ENCODE measurements at regions not wholly inside any gene's neighbourhood (a gene's known extent, or its start where the extent isn't known, plus 50 kb on each side); places are given as distances from the start of the nearest gene placed in this dataset.
"Not testable (repeated sequence)": the region's sequence is repeated elsewhere in the genome, so short reads cannot be mapped to it uniquely, and the experiment has no call there.

DNA sequence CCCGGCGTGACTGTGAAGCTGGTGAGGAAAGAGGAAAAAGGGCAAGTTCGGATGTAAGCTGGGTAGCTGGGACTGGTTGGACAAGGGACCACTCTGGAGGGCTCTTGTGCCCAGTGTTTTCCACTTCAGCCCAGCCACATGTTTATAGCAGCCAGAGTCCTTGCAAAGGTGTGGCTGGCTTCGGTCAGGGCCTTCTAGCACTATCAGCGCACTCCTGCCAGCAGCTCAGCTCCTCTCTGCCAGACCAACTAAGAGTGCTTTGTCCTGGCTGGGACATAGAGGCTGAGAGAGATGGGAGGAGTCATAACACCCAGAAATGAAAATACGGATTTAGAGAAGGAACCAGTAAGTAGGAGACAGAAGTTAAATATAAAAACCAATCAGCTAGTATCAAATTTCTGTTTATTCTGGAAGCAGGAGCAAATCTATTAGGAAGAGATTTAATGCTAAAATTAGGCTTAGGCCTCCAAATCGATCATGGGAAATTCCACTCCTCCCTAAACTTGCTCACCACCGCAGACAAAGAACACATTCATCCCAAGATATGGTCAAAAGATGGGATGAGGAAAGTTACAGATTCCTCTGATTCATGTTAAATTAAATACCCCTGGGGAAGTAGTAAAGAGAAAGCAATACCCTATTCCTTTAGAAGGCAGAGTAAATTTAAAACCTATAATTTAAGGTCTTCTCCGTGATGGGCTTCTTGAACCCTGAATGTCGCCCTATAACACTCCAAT is 135.0 kb downstream of the RALA start:
- in situ Hi-C loops (cut with MboI; ENCODE audit: low pct_unique_long_range_greater_than_20kb, low sequenced_read_pairs) = no loop called here
- DNase-seq = no peak

DNA sequence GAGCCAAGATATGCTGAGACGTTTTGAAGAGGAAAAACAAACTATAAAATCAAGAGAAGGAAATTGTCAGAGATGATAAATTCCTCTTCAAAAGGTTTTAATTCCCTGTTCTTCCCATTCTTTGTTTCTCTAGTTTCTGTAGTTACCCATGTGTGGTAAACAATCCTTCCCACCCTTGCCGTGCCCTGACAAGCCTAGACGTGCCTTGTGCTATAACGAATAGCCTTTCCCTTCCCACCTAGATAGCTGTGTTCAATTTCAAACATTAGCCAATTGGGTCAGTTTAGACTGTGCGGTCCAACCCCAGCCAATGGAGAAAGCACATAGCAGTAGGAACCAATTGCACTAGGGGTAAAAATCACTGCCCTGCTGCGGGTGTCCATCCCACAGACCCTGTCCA is 138.1 kb downstream of the RALA start:
- DNase-seq = no peak
- in situ Hi-C loops (cut with MboI; ENCODE audit: low pct_unique_long_range_greater_than_20kb, low sequenced_read_pairs) = no loop called here

DNA sequence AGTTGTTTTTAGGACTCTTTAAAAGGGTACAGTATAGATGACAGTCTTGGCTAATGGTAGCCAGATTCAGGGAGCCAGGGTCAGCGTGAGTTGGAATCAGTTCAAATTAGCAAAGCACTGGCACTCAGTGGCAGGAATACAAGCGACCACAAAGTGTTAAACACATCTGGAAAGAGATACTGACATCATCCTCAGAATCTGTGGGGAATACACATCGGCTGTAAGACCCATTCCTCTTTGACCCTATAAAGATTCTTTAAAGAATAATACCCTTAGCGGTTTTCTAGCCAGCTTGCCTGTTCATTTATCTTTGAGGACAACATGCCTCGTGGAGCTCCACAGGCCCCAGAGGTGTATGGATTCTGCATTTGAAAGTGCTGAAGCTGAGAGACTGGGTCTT is 139.1 kb downstream of the RALA start:
- in situ Hi-C loops (cut with MboI; ENCODE audit: low pct_unique_long_range_greater_than_20kb, low sequenced_read_pairs); DNase-seq: not testable (repeated sequence)

DNA sequence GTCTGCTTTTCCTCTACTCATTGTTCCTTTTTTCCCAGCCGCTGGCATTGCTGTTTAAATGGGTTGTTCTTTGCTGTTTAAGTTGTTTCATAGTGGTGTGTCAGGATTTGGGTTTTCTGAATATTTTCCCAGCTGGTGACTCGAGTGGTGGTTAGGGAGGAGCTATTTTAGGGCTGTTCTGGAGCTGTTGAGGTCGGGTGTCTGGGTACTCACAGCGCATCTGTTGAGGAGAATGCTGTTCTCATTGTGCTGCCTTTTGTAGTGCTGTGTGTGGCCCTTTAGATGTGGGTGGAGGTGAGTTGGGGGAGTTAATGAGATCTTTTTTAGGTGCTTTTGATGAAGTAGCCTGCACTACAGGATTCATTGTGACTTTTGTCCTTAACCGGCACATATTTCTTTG is 139.5 kb downstream of the RALA start:
- DNase-seq; in situ Hi-C loops (cut with MboI; ENCODE audit: low pct_unique_long_range_greater_than_20kb, low sequenced_read_pairs): not testable (repeated sequence)

DNA sequence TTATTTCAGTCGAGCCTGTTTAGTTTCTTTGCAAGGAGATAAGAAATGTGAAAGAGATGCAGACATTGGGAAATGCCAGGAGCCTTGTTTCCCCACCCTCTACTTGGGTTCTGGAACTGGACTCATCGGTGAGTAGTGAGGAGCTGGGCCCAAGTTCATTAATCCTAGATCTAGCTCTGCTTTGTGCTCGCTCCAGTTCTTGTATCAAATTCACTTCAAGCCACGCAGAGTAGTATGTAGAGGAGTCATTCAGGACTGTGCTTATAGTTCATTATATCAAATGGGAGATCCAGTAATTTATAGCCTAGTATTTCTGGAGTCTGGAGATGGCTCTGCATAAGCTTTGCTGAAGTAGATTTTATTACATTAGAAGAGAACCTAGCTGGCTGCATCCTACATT is 142.5 kb downstream of the RALA start:
- in situ Hi-C loops (cut with MboI; ENCODE audit: low pct_unique_long_range_greater_than_20kb, low sequenced_read_pairs); DNase-seq: not testable (repeated sequence)

DNA sequence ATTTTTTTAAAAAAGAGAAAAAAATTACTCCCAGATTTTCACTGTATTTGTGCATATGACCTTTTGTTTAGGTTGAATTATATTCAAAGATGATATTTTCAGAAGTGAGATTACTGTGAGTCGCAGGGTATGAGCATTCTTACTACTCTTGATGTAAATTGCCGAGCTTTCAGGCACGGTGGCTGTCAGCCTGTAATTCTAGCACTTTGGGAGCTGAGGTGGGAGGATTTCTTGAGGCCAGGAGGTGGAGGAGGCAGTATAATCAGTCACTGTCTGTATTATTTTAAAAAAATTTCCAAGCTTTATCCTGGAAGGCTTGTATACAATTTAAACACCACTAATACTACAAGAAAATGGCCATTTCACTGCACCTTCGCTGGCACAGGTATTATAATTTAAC is 145.1 kb downstream of the RALA start:
- in situ Hi-C loops (cut with MboI; ENCODE audit: low pct_unique_long_range_greater_than_20kb, low sequenced_read_pairs); DNase-seq: not testable (repeated sequence)

DNA sequence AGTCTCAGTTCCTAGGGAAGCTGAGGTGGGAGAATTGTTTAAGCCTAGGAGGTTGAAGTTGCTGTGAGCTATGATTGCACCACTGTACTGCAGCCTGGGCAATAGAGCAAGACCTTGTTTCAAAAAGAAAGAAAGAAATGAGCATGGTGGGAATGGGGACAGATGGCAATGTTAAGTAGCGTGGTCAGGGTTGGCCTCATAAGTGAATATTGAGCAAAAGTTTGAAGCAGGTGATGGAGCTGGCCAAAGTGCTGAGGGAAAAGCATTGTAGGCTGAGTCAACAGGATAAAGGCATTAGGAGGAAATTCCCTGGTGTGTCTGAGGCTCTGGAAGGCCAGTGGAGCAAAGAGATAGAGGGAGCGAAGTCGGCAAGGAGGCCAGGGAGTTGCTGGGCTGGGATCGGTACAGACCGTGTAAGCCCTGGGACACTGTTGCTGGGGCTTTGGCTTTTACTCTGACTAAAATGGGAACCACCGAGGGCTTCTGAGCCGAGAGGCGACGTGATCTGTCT is 151.0 kb downstream of the RALA start:
- DNase-seq; in situ Hi-C loops (cut with MboI; ENCODE audit: low pct_unique_long_range_greater_than_20kb, low sequenced_read_pairs): not testable (repeated sequence)

DNA sequence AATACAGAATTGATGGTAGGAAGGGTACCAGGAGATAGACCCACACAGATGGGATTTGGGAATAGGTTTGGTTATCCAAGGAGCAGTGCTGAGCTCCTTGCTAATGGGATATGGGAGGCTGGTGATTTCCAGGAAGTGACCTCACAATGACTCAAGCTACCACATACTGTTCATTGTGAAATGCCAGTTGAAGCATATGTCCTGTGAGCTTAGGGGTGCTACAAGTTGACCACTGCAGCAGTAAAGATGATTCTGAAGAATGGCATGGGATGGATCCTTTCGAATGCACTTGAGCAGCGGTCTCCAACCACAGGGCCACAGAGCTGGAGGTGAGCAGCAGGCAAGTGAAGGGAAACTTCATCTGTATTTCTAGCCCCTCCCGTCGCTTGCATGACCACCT is 158.2 kb downstream of the RALA start:
- DNase-seq; in situ Hi-C loops (cut with MboI; ENCODE audit: low pct_unique_long_range_greater_than_20kb, low sequenced_read_pairs): not testable (repeated sequence)

DNA sequence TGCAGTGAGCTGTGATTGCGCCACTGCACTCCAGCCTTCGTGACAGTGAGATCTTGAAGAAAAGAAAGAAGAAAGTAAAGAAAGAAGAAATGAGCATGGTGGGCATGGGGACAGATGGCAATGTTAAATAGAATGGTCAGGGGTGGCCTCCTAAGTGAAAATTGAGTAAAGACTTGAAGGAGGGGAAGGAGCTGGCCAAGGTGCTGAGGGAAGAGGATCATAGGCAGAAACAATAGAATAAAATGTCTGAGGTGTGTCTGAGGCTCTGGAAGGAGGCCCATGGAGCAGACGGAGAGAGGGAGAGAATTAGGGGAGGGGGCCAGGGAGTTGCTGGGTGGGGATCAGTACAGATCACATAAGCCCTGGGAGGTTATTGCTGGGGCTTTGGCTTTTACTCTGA is 163.1 kb downstream of the RALA start:
- DNase-seq; in situ Hi-C loops (cut with MboI; ENCODE audit: low pct_unique_long_range_greater_than_20kb, low sequenced_read_pairs): not testable (repeated sequence)

DNA sequence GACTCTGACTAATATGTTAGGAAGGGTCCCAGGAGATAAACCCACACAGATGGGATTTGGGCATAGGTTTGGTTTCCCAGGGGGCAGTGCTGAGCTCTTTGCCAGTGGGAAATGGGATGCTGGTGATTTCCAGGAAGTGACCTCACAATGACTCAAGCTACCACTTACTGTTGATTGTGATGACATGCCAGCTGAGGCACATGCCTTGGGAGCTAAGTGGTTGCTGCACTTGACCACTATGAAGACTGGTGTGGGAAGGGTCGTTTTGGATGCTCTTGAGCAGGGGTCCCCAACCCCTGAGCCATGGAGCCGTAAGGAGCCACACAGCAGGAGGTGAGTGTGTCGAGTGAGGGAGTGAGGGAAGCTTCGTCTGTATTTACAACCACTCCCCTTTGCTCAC is 159.0 kb upstream of the CDK13 start:
- in situ Hi-C loops (cut with MboI; ENCODE audit: low pct_unique_long_range_greater_than_20kb, low sequenced_read_pairs); DNase-seq: not testable (repeated sequence)

DNA sequence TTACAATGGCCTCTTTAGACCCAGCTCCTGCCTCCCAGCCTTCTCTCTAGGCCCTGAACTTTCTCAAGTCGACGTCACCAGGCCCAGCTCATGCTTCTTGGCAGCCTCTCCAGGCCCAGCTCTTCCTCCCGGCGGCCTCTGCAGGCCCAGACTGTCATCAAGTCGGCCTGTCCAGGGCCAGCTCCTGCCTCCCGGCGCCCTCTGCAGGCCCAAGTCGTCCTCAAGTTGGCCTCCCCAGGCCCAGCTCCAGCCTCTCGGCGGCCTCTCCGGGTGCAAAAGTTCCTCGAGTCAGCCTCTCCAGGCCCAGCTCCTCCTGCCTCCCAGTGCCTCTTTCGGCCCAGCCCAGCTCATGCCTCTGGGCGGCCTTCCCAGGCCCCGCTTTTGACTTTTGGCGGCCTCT is 158.1 kb upstream of the CDK13 start:
- DNase-seq = not testable (repeated sequence)

DNA sequence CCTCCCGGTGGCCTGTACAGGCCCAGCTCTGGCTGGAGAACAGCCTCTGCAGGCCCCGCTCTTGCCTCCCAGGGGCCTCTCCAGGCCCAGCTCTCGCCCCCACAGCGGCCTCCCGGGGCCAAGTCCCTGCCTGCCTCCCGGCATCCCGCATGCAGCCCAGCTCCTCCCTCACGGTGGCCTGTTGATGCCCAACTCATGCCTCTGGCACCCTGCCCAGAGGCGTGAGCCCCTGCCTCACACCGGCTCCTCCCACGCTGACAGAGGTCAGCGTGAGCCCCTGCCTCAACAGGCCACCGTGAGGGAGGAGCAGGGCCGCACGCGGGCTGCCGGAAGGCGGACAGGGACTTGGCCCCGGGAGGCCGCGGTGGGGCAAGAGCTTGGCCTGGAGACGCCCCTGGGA is 157.0 kb upstream of the CDK13 start:
- DNase-seq; in situ Hi-C loops (cut with MboI; ENCODE audit: low pct_unique_long_range_greater_than_20kb, low sequenced_read_pairs): not testable (repeated sequence)

More for the DNA sequence above, 158.1 kb upstream of the CDK13 start:
- in situ Hi-C loops (cut with MboI; ENCODE audit: low pct_unique_long_range_greater_than_20kb, low sequenced_read_pairs) = not testable (repeated sequence)

DNA sequence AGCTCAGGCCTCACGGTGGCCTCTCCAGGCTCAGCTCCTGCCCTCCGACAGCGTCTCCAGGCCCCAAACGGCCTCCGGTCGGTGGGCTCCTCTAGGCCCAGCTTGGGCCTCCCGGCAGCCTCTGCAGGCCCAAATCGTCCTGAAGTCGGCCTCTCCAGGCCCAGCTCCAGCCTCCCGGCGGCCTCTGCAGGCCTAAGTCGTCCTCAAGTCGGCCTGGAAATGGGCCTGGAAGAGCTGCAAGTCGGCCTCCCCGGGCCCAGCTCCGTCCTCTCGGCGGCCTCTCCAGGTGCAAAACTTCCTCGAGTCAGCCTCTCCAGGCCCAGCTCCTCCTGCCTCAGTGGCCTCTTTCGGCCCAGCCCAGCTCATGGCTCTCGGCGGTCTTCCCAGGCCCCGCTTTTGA is 156.2 kb upstream of the CDK13 start:
- in situ Hi-C loops (cut with MboI; ENCODE audit: low pct_unique_long_range_greater_than_20kb, low sequenced_read_pairs); DNase-seq: not testable (repeated sequence)

DNA sequence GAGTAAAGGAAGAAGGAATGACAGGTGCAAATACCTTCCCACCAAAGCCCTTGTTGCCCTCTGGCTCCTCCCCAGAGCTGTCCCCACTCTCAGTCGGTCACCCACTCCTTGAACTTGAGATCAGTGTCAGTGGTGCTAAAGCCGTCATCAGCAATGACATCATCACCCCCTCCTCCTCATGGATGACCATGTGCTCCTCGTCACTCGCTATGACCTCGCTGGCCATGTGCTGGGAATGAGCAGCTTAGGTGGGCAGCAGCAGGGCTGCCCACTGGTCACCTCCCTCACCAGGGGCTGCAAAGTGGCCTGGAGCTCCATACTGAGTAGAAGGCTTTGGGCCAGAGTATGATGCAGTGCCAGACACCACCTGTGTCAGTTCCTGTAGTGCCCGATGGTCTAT is 153.1 kb upstream of the CDK13 start:
- DNase-seq; in situ Hi-C loops (cut with MboI; ENCODE audit: low pct_unique_long_range_greater_than_20kb, low sequenced_read_pairs): not testable (repeated sequence)

DNA sequence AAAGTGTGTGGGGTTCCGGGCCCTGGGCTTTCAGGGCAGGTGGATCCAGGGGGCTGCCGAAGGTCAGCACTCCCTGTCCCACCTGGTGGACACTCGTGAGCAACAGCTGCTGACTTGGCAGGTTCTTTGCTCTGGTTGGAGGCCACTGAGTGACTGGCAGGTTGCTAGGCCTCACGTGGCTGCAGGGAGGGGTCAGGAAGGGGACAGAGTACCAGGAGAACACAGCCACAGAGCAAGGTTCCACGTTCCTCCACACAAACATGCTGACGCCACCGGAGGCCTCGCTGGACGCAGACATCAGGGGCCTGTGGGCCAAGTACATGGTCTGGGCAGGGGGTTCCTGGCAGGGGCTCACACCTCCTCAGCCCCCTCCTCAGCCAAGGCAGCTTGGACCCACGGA is 152.0 kb upstream of the CDK13 start:
- in situ Hi-C loops (cut with MboI; ENCODE audit: low pct_unique_long_range_greater_than_20kb, low sequenced_read_pairs); DNase-seq: not testable (repeated sequence)

DNA sequence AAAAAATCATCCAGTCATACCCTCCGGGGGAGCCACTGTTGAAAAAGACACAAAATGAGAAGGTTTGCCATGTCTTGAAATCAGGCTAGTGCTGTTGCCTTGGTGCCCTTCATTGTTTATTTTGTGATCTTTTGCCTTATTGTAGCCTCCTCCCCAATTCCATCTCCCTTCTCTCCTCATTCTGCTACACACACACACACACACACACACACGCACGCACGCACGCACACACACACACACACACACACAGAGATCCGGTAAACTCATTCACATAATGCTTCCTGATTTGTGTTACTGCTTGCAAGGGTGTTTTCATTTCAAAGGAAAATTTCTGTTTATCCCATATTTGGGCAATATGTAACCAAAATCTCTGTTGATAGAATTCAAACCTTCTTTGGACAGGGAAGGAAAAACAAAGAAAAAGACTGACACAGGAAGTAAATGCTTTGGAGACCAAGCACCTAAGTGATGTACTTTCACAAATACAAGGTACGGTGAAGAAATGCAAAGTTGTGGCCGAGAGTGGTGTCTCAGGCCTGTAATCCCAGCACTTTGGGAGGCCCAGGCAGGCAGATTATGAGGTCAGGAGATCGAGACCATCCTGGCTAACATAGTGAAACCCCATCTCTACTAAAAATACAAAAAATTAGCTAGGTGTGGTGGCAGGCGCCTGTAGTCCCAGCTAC is 141.1 kb upstream of the CDK13 start:
- no peak for DNase-seq
- in situ Hi-C loops (cut with MboI; ENCODE audit: low pct_unique_long_range_greater_than_20kb, low sequenced_read_pairs) = no loop called here

DNA sequence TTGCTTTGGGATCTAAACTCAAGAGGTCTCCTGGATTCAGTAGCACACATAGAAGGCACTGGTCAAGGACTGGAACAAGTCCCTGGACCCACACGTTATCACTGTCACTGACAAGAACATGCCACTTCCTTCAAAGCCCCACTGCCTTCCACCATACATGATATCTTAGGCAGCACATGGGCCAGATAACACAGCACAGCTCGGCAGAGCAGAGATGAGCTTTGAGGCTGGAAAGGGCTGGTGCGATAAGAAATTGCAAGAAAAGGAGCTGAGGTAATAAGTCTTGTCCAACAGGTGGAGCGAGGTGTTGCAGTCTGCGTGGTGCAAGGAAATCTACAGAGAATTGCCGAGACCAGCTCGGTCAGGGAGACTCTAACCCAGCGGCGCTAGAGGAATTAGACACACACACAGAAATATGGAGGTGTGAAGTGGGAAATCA is 139.8 kb upstream of the CDK13 start:
- in situ Hi-C loops (cut with MboI; ENCODE audit: low pct_unique_long_range_greater_than_20kb, low sequenced_read_pairs) = no loop called here
- DNase-seq = no peak

DNA sequence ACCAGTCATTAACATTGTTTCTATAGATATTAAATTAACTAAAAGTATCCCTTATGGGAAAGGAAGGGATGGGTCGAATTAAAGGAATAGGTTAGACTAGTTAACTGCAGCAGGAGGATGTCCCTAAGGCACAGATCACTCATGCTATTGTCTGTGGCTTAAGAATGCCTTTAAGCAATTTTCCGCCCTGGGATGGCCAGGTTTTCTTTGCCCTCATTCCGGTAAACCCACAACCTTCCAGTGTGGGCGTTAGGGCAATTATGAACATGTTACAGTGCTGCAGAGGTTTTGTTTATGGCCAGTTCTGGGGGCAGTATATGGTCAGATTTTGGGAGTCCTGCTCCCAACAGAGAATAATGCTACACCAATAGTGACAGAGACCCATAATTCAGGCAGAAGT is 139.3 kb upstream of the CDK13 start:
- in situ Hi-C loops (cut with MboI; ENCODE audit: low pct_unique_long_range_greater_than_20kb, low sequenced_read_pairs) = no loop called here
- no peak for DNase-seq

DNA sequence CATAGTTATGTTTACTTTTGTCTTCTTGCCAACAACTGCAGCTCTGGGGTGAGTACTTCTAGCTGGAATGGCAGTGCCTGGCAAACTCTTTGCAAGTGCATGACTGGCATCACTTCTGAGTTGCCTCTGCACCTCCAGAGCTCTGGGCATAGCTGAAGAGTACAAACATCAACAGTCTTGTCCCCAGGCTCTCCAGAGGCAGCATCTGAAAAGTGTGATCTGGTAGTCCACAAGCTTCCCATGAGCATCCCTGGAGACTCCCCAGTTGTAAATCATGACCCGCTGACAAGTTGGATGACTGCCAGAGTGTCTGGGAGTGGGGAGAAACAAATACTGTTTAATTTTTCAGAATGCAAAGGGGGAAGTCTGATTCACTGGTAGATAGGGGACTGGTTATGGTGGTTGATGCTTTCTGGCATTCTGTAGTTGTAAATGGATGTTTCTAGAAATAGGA is 138.9 kb upstream of the CDK13 start:
- in situ Hi-C loops (cut with MboI; ENCODE audit: low pct_unique_long_range_greater_than_20kb, low sequenced_read_pairs) = no loop called here
- DNase-seq = peak; percentile 45

DNA sequence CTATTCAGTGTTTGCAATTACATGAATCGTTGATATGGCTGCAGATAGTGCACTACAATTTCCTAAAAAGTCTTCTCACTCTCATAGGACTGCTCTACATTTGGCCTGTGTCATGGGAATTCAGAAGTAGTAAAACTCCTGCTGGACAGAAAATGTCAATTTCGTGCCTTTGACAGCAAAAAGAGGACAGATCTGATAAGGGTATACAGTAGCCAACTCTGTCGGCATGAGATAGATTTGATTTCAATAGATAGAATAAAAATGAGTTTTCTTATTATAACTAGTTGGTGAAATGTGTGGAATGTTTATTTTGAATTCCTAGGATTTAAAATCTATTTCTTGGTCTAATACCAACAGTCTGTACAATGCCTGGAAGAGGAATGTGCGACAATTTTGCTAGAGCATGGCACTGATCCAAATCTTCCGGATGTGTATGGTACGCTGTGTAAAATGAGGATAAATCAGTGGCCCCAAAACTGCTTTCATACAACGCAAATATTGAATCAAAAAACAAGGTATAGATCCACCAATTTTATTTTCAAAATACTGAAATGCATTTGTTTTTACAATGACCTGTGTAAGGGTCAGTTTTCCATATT is 133.5 kb upstream of the CDK13 start:
- DNase-seq = no peak
- in situ Hi-C loops (cut with MboI; ENCODE audit: low pct_unique_long_range_greater_than_20kb, low sequenced_read_pairs) = no loop called here
